DOHH2 (cell line): ENCODE measurements at regions not wholly inside any gene's neighbourhood (a gene's known extent, or its start where the extent isn't known, plus 50 kb on each side); places are given as distances from the start of the nearest gene placed in this dataset.

Experiments
- CTCF ChIP-seq: fragments of 200-600 bp; sonication (generic); IDR thresholded peaks from one replicate; pipeline ENCODE4 v1.5.1; 2014; ENCODE audit warnings: antibody characterized with exemption, mild to moderate bottlenecking, low read depth, low read length; ENCODE audit not compliant: poor library complexity, severe bottlenecking
- EZH2phosphoT487 ChIP-seq: fragments of 200-600 bp; sonication (generic); IDR thresholded peaks from 2 replicates; pipeline ENCODE4 v1.6.1; 2017; ENCODE audit warnings: borderline replicate concordance, mild to moderate bottlenecking, antibody characterized with exemption, low read length, moderate library complexity, mixed read lengths

GRCh38 chr1:79704067-79704466 is 697.5 kb upstream of the ADGRL4 start:
- TF ChIP-seq CTCF, result no peak
- TF ChIP-seq EZH2phosphoT487, result no peak
